HepG2 (cell line): ENCODE measurements at regions not wholly inside any gene's neighbourhood (a gene's known extent, or its start where the extent isn't known, plus 50 kb on each side); places are given as distances from the start of the nearest gene placed in this dataset.
A peak's percentile ranks its signal among the peaks of the same experiment; 100 is the strongest.

ENCODE experiments used
- ATAC-seq: fragments of 200-7000 bp; cut with Tn5 transposase; 3 replicates; pipeline ENCODE4 v1.9.1; 2020; ENCODE audit warnings: mild to moderate bottlenecking, moderate library complexity
- BruUV-seq: library from RNA; stranded (reverse); fragments of 400-500 nt; replicated peaks from 2 replicates; lab custom pipeline; 2021; lab: Mats Ljungman, UMichigan
- CTCF ChIA-PET: fragments of 300-600 bp; formaldehyde crosslinking; extraction: SDS; loops from one replicate; lab custom pipeline; 2021; ENCODE audit warnings: low total read pairs, inconsistent platforms, low intra/inter-chr PET ratio; lab: Yijun Ruan, JAX
- POLR2A ChIA-PET: fragments of 350-600 bp; sonication (Branson Sonifier 250); formaldehyde crosslinking; loops from one replicate; lab custom pipeline; 2020; ENCODE audit warnings: antibody characterized with exemption, inconsistent platforms; lab: Yijun Ruan, JAX
- DNase-seq: peaks from one replicate; pipeline ENCODE4 v3.0.0-alpha.2; 2015; ENCODE audit warnings: low spot score
- FAIRE-seq: peaks from 3 replicates; lab custom pipeline; 2011; peaks lifted over from hg19 to GRCh38; lab: Jason Lieb, UNC
- H2AFZ ChIP-seq: one replicate; pipeline ENCODE4 v1.6.1; 2011; ENCODE audit warnings: low read length, inconsistent platforms
- H3K27ac ChIP-seq: fragments of 300-600 bp; 3 replicates; pipeline ENCODE4 v1.8.0; 2011; ENCODE audit warnings: mixed run types, mild to moderate bottlenecking, mixed read lengths, low read length, inconsistent platforms; ENCODE audit not compliant: insufficient read depth; ENCODE audit errors: extremely low read length
- H3K27me3 ChIP-seq, 2 experiments: fragments of 200-600 bp in 1 of 2; 2 replicates in 1 of 2; 3 replicates in 1 of 2; pipeline versions ENCODE4 v1.6.0 to v1.8.0; 2011; ENCODE audit warnings: low read length in 2 of 2, mild to moderate bottlenecking in 2 of 2, moderate library complexity in 2 of 2, inconsistent platforms in 1 of 2; ENCODE audit not compliant: insufficient read depth in 2 of 2, control insufficient read depth in 1 of 2
- H3K36me3 ChIP-seq, 2 experiments: fragments of 200-600 bp in 1 of 2; replicated peaks in 1 of 2; 2 replicates in 1 of 2; 3 replicates in 1 of 2; pipeline versions ENCODE4 v1.5.1 to v1.8.0; 2011; ENCODE audit warnings: low read length in 2 of 2, inconsistent platforms in 1 of 2; ENCODE audit not compliant: insufficient read depth in 2 of 2, control insufficient read depth in 1 of 2
- H3K4me1 ChIP-seq: 2 replicates; pipeline ENCODE4 v1.5.1; 2012; ENCODE audit warnings: low read length, inconsistent platforms; ENCODE audit not compliant: insufficient read depth
- H3K4me2 ChIP-seq: 2 replicates; pipeline ENCODE4 v1.6.0; 2011; ENCODE audit warnings: low read depth, low read length, inconsistent platforms
- H3K4me3 ChIP-seq, 3 experiments: fragments of 200-600 bp in 1 of 3; sonication (generic), shearing (Covaris generic) in 1 of 3; replicated peaks in 1 of 3; 2 replicates each; pipeline ENCODE4 v1.5.1; 2011 to 2016; ENCODE audit warnings: low read length in 3 of 3, inconsistent platforms in 2 of 3, low read depth in 2 of 3, mild to moderate bottlenecking in 2 of 3, control low read depth in 1 of 3, mixed read lengths in 1 of 3; ENCODE audit not compliant: insufficient read depth in 1 of 3
- H3K79me2 ChIP-seq: one replicate; pipeline ENCODE4 v1.6.1; 2011; ENCODE audit warnings: low read length, inconsistent platforms; ENCODE audit not compliant: insufficient read depth
- H3K9ac ChIP-seq: 2 replicates; pipeline ENCODE4 v1.6.0; 2011; ENCODE audit warnings: mild to moderate bottlenecking, low read depth, low read length, inconsistent platforms; ENCODE audit not compliant: insufficient read depth
- H3K9me3 ChIP-seq: 2 replicates; pipeline ENCODE4 v1.5.1; 2012; ENCODE audit warnings: mild to moderate bottlenecking, low read length
- H4K20me1 ChIP-seq: 2 replicates; pipeline ENCODE4 v1.6.0; 2011; ENCODE audit warnings: inconsistent platforms, mild to moderate bottlenecking, low read length, moderate library complexity; ENCODE audit not compliant: insufficient read depth
- CTCF ChIP-seq: sonication (generic); formaldehyde crosslinking; IDR thresholded peaks from 2 replicates; pipeline ENCODE4 v1.5.0; 2020; ENCODE audit warnings: mild to moderate bottlenecking, missing genetic modification reagents, moderate library complexity
- DMAP1 ChIP-seq: IDR thresholded peaks from 2 replicates; pipeline ENCODE4 v1.6.1; 2016
- EP300 ChIP-seq, 3 experiments: sonication (generic) in 1 of 3; formaldehyde crosslinking in 1 of 3; IDR thresholded peaks; 2 replicates each; pipeline versions ENCODE4 v1.5.1 to v1.6.1; 2011 to 2020; ENCODE audit warnings: low read depth in 2 of 3, low read length in 2 of 3, borderline replicate concordance in 1 of 3, improper control_type of control experiment in 1 of 3, mild to moderate bottlenecking in 1 of 3, missing genetic modification reagents in 1 of 3, moderate library complexity in 1 of 3
- KLF15 ChIP-seq: sonication (generic); formaldehyde crosslinking; IDR thresholded peaks from 2 replicates; pipeline ENCODE4 v1.8.1; 2023; ENCODE audit warnings: borderline replicate concordance, mild to moderate bottlenecking, inconsistent platforms, missing genetic modification reagents, mixed read lengths
- TRIM24 ChIP-seq: sonication (generic); formaldehyde crosslinking; IDR thresholded peaks from 2 replicates; pipeline ENCODE4 v1.8.0; 2022; ENCODE audit warnings: mild to moderate bottlenecking, missing genetic modification reagents
- ZBTB21 ChIP-seq: sonication (generic); formaldehyde crosslinking; IDR thresholded peaks from 2 replicates; pipeline ENCODE4 v1.4.0; 2020; ENCODE audit warnings: missing genetic modification reagents
- ZBTB7B ChIP-seq: sonication (generic); formaldehyde crosslinking; IDR thresholded peaks from 2 replicates; pipeline ENCODE4 v1.4.0; 2020; ENCODE audit warnings: missing genetic modification reagents
- ZFP1 ChIP-seq: IDR thresholded peaks from 2 replicates; pipeline ENCODE4 v1.6.1; 2016
- ZNF276 ChIP-seq: sonication (generic); formaldehyde crosslinking; IDR thresholded peaks from 2 replicates; pipeline ENCODE4 v1.4.0; 2020; ENCODE audit warnings: mild to moderate bottlenecking, low read depth, missing genetic modification reagents
- ZNF451 ChIP-seq: sonication (generic); formaldehyde crosslinking; IDR thresholded peaks from 2 replicates; pipeline ENCODE4 v1.5.0; 2020; ENCODE audit warnings: mild to moderate bottlenecking, missing genetic modification reagents
- ZNF577 ChIP-seq: sonication (generic); formaldehyde crosslinking; IDR thresholded peaks from 2 replicates; pipeline ENCODE4 v1.4.0; 2020; ENCODE audit warnings: mild to moderate bottlenecking, low read depth, missing genetic modification reagents, borderline replicate concordance
- ZSCAN22 ChIP-seq: sonication (generic); formaldehyde crosslinking; IDR thresholded peaks from 2 replicates; pipeline ENCODE4 v1.4.0; 2020; ENCODE audit warnings: mild to moderate bottlenecking, missing genetic modification reagents
- ZSCAN29 ChIP-seq: sonication (generic); formaldehyde crosslinking; conservative IDR thresholded peaks from 2 replicates; pipeline ENCODE4 v1.4.0; 2020; ENCODE audit warnings: mild to moderate bottlenecking, missing genetic modification reagents
- WGBS: methylation state at CpG from one replicate; pipeline ENCODE4 v1.1.6; 2017; ENCODE audit warnings: low lambda C conversion rate; 5-methylcytosine and 5-hydroxymethylcytosine counted together
- in situ Hi-C: cut with HindIII; loops from 2 replicates; pipeline ENCODE4 v1.10.0; 2017; ENCODE audit warnings: low pct_unique_long_range_greater_than_20kb; ENCODE audit not compliant: extremely low pct_ligation_motif_present
- intact Hi-C: fragments of 100-400 bp; cut with micrococcal nuclease; formaldehyde crosslinking; loops from one replicate; pipeline ENCODE4 v1.10.0; 2022; ENCODE audit not compliant: unreplicated experiment

GRCh38 chrX:93422693-93423092 lies 250.7 kb downstream of the NAP1L3 start (continued):
- no peak for TF ChIP-seq ZNF276
- no peak for TF ChIP-seq ZNF577 (CRISPR knock-in tag)
- 0 out of 2 replicates have a peak, but pooled peaks have one; percentile 23 for TF ChIP-seq CTCF (CRISPR knock-in tag)
- no peak for TF ChIP-seq ZSCAN29 (CRISPR knock-in tag)
- no peak for TF ChIP-seq ZNF451

- Histone ChIP-seq H3K36me3 (no peaks in the 10 kb centered on the region), H3K27ac (no peak overlapping the region), H3K4me2 (no peak overlapping the region), H3K9me3 (no peaks in the 10 kb centered on the region), H3K27me3 (no peaks in the 10 kb centered on the region), H3K9ac (no peak overlapping the region), H3K4me1 (no peaks in the 10 kb centered on the region), H3K4me3 (no peak overlapping the region), H2AFZ (no peak overlapping the region), H3K79me2 (no peaks in the 10 kb centered on the region), H4K20me1 (no peaks in the 10 kb centered on the region)
- no peak for FAIRE-seq
- POLR2A ChIA-PET, result no interaction called here
- ATAC-seq, result no peak
- intact Hi-C loops, result no loop called here
- CTCF ChIA-PET, result no interaction called here
- in situ Hi-C loops, result no loop called here
- TF ChIP-seq TRIM24 (CRISPR knock-in tag) (no peak), ZBTB21 (CRISPR knock-in tag) (no peak), ZFP1 (CRISPR knock-in tag) (no peak), DMAP1 (CRISPR knock-in tag) (no peak), ZSCAN22 (CRISPR knock-in tag) (no peak), EP300 (IDR thresholded peaks at IDR 0.05; ENCODE audit: low read depth in 2 of 2, low read length in 2 of 2) (no peak), EP300 (CRISPR knock-in tag; IDR thresholded peaks at IDR 0.05; ENCODE audit: borderline replicate concordance) (no peak), ZBTB7B (CRISPR knock-in tag) (no peak), KLF15 (no peak)
- 1% methylated on average over 7 of the region's 7 CpGs for WGBS
- BruUV-seq, result no TSS peak
- no peak for DNase-seq
Measured at GRCh38 chrX:93420525-93421082, 252.8 kb downstream of the NAP1L3 start.
